GM21619 (cell line): ENCODE measurements at regions not wholly inside any gene's neighbourhood (a gene's known extent, or its start where the extent isn't known, plus 50 kb on each side); places are given as distances from the start of the nearest gene placed in this dataset.
A peak's percentile ranks its signal among the peaks of the same experiment; 100 is the strongest.

ENCODE experiments used
- ATAC-seq: cut with Tn5 transposase; IDR thresholded peaks from one replicate; pipeline ENCODE4 v1.9.1; 2021; ENCODE audit not compliant: unreplicated experiment

DNA sequence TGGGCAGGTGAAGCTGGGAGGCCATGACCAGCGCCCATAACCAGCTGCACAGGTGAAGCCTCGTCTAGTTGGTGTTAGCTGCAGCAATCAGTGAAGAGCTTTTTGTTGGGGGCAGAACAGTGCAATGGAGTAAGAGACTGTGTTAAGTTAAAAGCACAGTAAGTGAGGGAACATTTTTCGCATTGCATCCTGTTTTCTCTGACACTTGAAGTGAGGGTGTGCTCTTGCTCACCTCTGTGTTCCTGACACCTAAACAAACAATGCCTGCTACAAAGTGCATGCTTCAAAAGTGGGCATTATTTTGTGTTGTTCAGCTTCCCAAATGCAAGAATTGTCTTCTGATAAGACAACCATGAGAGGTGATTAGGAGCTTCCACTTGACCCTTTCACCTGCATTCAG is 324.0 kb upstream of the ACVR2A start:
- ATAC-seq = no peak

DNA sequence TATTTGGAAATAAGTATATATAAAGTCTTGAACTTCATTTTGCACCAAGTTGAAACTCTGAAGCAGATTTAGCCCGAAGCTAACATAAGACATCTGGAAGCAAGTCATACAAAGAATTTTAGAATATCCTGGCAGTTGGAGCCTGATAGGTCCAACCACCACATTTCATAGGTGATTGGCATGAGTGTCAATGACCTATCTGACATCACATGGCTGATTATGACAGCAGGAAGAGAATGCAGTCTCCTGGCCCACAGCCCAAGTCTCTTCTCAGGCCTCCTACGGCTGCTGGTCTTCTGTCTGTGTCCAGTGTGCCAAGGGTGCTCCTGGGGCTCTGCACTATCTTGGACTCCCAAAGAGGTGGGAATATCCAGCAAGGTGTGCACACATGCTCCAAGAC is 325.7 kb upstream of the ACVR2A start:
- no peak for ATAC-seq

DNA sequence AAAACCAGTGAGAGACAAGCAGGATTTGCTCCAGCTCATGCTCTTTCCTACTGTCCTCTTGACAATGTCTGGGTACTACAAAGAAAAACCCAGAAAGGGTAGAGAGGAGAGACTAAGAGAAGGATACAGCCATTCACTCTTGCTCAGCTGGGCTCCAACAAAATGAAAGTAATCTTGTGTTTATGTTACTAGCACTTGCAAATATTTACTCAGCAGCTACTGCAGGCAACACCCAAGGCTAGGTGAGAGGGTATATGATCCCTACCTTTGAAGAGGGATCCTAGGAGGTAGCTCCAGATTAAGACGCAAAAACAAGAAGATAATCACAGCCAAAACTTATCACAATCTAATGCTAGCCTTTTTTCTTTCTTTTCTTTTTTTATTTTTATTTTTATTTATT is 329.6 kb upstream of the ACVR2A start:
- ATAC-seq = no peak

DNA sequence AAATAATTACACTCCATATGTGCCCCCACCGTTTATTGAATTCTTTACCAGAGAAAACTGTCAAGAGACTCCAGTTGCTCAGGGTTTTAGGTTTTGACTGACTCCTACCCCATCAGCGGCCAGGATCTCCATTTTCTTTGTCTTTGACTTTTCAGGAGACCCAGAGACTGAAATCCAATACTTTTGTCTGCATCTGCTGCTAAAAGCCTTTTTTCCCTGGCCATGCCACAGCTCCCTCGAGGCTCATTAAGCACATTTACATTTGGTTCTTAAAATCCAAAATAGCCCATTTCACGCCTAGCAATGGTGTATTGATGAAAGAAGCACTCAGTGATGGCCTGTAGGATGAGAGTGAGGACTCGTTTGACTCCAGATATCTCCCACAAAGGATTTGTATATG is 332.6 kb upstream of the ACVR2A start:
- ATAC-seq = no peak

DNA sequence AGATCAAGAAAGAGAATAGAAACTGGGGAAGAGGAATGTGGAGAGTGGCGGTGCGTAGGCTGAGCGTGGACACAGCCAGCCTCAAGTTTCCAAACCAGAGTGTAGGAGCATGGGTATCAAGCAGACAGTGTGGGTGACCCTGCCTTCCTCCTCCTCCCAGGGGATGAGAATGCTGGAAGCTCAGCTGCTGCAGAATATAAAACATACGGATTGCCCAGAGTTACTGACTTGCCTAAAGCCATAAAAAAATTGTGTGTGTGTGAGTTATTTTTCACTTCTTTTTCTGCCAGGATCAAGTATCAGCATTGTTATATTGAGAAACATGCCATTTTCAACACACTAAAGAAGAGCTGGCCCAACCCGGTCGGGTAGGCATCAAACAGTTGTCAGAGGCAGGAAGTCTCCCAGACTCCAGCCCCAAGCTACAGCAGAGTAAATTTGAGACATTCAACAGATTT is 333.3 kb upstream of the ACVR2A start:
- no peak for ATAC-seq

DNA sequence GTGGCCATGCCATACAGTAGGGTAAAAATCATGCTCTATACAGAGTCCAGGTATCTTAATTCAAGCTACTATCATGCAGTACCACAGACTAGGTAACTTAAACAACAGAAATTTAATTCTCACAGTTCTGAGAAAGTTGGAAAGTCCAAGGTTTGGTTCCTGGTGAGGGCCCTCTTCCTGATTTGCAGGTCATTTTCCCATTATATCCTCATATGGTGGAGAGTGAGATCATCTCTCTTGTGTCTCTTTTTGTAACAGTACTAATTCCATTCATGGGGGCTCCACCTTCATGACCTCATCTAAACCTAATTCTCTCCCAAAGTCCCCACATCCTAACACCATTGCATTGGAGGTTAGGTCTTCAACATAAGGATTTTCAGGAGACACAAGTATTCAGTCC is 335.0 kb upstream of the ACVR2A start:
- ATAC-seq = no peak

DNA sequence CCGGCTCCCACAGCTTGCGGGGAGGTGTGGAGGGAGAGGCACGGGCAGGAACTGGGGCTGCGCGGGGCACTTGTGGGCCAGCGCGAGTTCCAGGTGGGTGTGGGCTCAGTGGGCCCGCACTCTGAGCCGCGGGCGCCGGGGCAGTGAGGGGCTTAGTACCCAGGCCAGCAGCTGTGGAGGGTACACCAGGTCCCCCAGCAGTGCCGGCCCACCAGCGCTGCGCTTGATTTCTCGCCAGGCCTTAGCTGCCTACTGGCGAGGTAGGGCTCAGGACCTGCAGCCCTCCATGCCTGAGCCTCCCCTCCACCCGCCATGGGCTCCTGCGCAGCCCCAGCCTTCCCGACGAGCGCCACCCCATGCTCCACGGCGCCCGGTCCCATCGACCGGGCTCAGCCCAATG is 337.9 kb upstream of the ACVR2A start:
- no peak for ATAC-seq

DNA sequence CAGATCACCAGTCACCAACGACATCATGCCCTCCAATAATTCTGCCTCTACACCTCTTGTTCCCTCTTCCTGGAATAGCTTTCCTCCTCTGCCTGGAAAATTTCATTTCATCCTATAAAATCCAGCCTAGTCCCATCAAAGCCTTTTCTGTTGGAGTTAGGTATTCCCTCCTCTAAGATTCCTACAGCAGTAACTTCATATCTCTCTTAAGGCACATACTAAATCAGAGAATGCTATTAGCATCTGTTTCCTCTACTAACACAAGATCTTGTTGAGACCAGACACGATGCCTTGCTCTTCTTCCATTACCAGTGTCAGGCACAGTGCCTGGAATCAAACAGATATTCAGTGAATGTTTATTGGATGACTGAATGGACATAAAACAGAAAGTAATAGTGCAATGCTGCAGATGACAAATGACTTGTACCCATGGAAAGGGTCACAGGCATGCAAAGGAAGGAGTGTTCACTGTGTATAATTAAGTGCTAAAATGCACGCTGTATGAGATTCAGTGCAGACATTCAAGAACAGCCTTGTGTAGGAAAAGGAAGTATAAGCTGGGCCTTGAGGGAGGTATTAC is 342.0 kb upstream of the ACVR2A start:
- no peak for ATAC-seq

DNA sequence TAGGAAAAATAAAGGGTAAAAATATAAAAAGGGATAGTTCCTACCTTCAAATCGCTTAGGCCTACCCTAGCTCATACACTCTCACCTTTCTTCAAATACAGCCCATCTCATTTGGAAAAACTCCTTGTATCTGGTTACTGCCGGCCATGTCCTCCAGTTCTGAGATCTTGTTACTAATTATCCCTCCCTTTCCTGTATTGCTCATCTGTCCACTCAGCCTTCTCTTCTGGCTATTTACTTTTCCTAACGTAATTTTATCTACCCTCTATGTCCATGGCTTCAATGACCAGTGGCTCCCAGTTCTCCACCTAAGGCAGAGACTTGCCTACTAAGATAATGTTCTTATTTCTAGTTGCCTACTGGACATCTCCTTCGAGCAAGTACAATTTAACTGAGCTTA is 342.9 kb upstream of the ACVR2A start:
- ATAC-seq = no peak

DNA sequence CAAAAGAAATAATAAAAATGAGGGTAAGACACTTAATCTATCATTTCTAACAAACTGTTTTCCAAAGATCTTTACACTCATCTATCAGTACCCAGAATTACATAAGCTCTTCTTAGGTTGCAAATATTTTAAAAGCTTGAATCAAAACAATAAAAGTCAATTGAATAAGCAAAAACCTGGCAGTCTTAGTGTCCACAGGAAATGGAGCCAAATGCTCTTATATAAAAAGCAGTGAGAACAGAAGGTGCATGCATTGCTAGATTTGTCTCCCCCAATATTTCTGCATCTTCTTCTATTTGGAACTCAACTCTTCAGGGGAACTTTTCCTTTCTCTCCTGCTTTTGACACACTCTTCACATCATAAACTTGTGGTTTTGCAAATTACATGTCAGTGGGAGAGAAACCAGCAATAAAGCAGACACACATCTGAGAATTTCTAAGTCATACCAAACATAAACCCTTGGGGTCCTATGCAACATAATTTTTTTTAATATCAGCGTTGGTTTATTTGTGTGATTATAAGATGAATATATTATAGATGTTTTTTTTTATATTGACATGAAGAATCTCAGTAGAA is 343.9 kb upstream of the ACVR2A start:
- no peak for ATAC-seq

DNA sequence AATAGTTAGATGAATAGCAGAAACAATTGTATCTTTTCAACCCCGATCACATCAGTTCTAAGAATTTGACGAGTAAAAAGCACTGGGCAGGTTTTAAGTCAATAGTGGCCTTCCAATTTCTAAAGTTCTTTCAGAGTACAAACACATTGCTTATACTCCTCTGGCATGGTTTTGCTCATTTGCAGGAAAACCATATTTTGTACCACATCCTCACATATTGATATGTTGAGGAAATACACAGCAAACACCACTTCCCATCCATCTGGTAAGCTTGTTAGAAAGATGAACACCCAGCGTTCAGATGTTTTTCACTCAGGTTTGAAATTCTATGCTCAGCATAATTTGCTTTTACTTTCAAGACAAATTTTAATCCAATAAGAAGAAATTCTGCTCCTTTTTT is 344.6 kb upstream of the ACVR2A start:
- ATAC-seq = peak; percentile 19

DNA sequence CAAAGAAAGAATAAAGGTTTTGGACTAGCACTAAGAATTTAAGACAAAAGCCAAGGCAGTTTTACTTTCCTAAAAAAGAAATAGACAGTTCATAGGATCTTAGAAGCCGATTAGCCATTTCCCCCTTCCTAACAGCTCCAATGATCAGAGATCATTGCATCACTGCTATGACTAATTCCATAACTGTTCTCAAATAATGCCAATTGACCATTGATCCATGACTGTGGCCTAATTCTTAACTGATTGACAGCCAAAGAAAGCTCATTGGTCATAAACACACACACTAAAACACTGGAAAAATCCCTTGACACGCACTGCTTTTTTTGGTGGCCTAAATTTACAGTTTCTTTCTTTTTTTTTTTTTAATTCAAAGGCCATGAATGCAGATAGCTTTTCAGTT is 345.0 kb upstream of the ACVR2A start:
- peak; percentile 71 for ATAC-seq

DNA sequence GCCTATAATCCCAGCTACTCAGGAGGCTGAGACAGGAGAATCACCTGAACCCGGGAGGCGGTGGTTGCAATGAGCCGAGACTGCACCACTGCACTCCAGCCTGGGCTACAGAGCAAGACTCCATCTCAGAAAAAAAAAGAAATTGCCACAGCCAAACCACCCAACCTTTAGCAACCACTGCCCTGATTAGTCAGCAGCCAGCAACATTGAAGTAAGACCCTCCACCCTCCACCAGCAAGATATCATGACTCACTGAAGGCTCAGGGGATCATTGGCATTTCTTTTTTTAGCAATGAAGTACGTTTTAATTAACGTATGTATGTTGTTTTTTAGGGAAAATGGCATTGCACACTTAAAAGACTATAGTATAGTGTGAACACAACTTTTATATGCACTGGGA is 349.1 kb upstream of the ACVR2A start:
- ATAC-seq = no peak

DNA sequence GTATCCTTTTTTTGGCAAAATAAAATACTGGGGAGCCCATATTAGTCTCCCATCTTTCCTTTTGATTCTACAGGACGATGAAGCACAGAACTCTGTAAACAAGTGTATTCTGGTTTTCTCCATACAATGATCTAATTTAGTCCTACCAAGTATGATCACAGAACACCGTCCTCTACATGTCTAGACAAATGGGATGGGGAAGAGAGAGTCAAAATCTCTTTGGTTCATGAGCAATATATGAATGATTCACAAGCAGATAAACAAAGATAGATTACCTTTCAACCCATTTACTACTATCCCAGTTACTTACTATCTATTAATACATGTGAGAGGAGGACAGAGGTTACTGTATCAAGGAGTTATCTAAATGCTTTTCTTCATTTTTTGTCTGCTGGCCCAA is 352.4 kb upstream of the ACVR2A start:
- no peak for ATAC-seq

DNA sequence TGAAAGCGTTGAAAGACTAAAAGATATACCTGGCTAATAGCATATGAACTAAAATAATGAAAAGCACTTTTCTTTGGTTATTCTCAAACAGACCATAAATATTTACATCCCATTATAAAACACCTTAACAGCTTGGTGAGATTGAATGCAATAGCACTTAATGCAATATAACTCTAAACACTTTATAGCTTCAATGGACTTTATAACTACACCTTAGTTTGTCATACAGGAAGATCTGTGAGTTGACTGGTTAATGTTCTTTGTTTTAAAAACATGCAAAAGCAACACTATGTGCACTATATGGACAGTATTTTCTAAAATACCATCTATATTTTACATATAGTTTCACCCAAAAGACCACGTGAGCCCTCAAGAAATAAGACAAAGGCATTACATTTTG is 353.3 kb upstream of the ACVR2A start:
- ATAC-seq = no peak

DNA sequence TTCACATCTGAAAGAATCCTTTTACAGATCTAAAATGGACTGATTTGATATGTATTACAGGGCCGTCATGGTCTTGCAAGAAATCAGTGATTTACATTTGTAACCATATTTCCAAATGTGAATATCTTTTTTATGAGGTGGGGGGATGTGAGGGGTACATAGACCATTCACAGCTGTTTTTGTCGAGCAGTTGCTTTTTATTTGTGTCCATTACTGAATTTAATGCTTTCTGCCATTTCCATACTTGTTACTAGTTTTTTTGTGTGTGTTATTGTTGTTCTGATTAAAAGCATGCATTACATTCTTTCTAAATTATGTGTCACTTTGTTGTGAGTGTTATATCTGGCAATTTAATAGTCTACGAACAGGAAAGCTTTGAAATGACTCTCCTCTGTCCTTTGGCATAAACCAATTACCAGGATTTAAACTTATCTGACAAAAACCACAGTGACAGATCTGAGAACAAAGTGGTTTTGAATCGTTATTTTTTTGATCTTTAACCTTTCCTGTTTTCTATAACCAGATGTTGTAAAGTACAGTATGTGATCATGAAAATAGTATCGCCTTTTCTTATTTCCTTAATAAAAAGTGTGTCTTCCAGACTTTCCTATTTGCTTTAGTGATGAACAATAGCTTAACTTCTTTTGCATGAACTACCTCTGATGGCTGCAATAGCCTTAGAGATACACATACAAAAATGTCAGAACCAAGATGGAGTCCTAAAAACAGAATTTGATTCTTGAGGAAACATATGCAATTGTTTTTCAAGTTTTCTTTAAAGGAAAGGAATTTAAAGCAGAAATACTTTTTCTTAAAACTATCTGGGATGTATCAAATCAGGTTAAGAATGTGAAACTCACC is 354.2 kb upstream of the ACVR2A start:
- ATAC-seq = no peak

DNA sequence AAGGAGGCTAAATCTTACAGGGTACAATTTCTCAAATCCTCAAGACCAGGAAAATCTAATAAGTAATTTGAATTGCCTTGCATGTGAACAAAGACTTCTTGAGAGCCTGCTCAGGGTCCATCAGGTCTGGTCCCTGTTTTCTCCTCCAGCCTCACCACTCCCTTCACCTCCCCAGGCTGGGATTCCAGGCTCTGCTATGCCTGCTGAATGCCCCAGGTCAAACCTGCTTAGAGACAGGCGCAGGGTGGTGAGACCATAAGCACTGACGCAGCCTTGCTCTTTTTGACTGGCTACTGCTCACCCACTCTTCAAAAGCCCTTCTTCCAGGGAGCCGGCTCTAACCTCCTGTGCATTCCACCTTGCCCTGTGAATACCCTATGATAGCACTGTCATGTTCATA is 356.4 kb upstream of the ACVR2A start:
- ATAC-seq = no peak

DNA sequence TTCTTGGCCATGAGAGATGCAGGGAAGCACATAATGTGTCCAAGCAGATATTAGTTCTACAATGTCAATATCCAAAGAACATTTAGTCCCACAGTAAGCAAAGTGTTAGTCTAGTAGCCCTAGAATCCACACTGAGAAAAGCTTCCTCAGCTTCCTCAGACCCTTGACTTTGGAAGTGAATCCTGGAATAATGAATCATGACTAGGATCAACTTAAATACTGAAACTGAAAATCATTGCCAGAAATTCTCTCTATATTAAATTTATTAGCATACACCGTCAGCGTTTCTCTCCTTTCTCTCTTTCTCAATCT is 356.9 kb upstream of the ACVR2A start:
- ATAC-seq = no peak

DNA sequence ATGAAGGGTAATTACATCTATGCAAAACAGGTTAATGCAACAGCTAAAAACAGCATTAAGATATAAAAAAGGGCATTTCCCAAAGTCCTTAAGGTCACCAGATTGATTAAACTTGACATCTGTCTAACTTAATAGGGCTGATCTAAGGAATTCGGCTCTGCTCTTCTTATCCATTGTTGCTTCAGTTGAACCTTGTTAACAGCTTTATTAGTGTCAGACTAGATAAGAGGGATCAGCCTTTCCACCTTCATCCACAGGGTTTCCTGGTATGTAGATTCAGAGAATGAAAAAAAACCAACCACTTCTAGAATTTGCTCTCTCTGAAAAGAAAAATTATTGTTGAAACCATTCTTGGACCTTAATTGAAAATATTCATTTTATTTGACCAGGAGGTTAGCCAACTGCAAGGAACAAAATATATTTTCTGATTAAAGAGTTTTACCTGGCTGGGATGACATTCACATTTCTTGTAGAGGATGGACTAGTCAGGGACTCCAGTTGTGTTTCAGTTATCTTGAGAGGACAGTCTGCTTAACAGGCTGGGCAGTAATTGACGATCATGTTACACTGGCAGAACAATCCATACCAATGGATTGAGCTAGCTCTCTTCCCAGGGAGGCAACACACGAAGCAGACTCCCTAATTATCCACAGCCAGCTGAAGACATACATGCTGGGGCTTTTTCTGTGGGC is 357.4 kb upstream of the ACVR2A start:
- ATAC-seq = no peak

DNA sequence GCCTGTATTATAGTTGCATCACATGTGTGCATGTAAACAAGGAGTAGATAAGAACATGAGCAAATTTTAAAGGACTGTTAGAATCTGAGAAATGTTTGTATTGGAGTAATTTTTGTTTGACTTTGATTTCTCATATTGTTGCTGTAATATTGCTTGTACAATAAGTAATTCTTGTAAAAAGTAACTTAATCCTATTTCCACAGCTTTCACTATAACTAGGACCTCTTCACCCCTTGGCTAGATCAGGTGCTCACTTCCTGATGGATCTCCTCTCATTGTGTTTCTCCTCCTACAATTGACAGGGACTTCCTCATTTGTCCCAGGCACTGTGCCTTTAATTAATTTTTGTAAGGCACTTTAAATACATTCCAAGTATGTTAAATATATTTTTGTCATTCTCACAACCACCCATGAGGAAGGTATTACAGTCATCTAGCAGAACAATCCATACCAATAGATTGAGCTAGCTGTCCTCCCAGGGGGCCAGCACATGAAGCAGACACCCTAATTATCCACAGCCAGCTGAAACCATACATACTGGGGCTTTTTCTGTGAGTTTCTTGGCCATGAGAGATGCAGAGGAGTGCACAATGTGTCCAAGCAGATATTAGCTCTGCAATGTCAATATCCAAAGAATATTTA is 359.5 kb upstream of the ACVR2A start:
- no peak for ATAC-seq

DNA sequence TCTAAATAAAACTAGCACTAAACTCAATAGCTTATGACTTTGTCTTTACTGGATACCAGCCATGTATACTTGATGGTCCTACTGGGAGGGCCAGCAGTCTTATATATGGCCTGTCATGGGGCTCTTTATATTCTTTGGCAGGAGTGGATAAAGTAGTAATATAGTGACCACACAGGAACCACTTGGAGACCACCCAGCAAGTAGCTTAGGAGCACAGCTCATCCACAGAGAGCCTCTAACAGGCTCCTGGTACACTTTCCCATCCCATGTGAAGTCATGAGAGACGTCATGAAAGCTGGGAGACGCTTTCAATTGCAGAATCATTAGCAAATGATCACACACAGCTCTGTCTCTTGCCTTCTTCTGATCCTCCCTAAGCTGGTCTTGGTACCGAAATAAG is 360.9 kb upstream of the ACVR2A start:
- ATAC-seq = no peak
